IPS-18a (cell line): ENCODE measurements at regions not wholly inside any gene's neighbourhood (a gene's known extent, or its start where the extent isn't known, plus 50 kb on each side); places are given as distances from the start of the nearest gene placed in this dataset.

Source experiments
- H3K27ac ChIP-seq: one replicate; pipeline ENCODE4 v1.5.1; 2013; ENCODE audit warnings: low read length
- H3K27me3 ChIP-seq: one replicate; pipeline ENCODE4 v1.6.1; 2013; ENCODE audit warnings: mild to moderate bottlenecking, low read length; ENCODE audit not compliant: control insufficient read depth, insufficient read depth
- H3K36me3 ChIP-seq: one replicate; pipeline ENCODE4 v1.6.1; 2013; ENCODE audit warnings: low read depth, low read length; ENCODE audit not compliant: control insufficient read depth
- H3K4me1 ChIP-seq: one replicate; pipeline ENCODE4 v1.6.1; 2013; ENCODE audit warnings: low read depth, low read length; ENCODE audit not compliant: control insufficient read depth
- H3K4me3 ChIP-seq: one replicate; pipeline ENCODE4 v1.5.1; 2013; ENCODE audit warnings: low read length
- H3K9ac ChIP-seq: one replicate; pipeline ENCODE4 v1.6.1; 2013; ENCODE audit warnings: mild to moderate bottlenecking, low read length, moderate library complexity
- H3K9me3 ChIP-seq: one replicate; pipeline ENCODE4 v1.6.1; 2013; ENCODE audit warnings: low read depth, low read length; ENCODE audit not compliant: control insufficient read depth

DNA sequence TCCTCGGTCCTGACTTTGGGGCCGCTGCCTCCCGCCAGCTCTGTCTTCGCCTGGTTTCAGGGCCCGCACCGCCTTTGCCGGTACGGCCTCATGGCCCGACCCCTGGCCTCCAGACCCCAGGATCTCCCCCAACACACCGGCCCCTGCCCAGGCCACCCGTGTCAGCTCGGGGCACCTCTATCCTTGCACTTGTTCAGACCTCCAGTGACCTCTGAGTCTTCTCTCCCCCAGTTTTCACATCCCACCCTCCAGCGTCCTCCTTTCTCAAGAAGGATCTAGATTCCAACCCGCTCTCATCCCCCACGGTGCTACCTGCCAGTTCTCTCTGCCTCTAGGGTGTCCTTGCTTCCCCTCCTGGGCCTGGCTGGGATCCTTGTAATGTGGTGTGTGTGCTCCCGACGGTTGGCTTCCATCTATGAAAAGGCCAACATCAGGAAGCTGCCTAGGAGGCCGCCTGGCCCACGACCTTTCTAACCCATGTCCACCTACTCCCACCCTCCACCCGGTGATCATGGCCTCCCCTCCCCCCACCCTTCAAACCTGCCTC, 61.1 kb downstream of the SPATA31C2 start:
- peaks cover 29% of the 10 kb centered on the region for H3K27me3 ChIP-seq
- no peak overlapping the region for H3K9ac ChIP-seq
- H3K4me3 ChIP-seq: peak overlapping the region; percentile 80
- no peaks in the 10 kb centered on the region for H3K9me3 ChIP-seq
- peaks cover 13% of the 10 kb centered on the region for H3K4me1 ChIP-seq
- H3K27ac ChIP-seq: no peak overlapping the region
- no peaks in the 10 kb centered on the region for H3K36me3 ChIP-seq

DNA sequence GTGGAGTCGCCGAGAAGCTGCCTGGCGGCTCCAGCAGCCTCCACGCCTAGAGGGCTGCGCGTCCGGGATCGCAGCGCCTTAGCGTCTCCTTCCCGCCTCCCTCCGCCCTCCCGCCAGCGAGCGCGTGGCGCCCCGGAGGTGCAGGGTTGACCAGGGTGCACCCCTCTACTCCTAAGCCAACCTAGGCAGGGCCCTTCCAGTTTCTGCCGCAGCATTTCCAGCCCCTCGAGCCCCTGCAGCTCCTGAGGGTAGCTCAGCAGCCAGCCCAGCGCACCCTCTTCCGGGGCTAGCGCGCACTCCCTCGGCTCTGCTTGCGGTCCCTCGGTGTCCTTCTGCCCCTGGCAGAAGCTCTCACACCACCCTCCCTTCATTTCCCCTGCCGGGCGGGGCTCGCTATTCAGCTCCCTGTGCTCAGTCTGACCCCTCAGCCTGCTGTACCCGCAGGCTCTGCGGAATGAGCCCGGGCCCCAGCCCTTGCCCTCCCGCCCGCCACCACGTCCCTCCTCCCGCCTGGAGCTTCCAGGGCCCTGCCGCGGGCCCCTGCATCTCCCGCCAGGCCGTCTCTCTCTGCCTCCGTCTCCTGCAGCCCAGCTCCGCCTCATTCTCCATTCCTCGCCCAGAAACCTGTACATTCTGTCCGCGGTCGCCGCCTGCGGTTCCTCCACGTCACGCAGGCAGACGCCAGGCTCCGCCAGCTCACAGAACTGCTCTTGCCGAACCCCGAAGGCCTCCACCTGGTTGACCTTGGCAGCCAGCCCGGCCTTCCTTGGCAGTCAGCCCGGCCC, 61.8 kb downstream of the SPATA31C2 start:
- Histone ChIP-seq H3K9ac (peak overlapping the region; percentile 28), H3K9me3 (no peaks in the 10 kb centered on the region), H3K4me3 (peak overlapping the region; percentile 80), H3K27ac (no peak overlapping the region), H3K4me1 (peaks cover 13% of the 10 kb centered on the region), H3K27me3 (peaks cover 29% of the 10 kb centered on the region), H3K36me3 (no peaks in the 10 kb centered on the region)

DNA sequence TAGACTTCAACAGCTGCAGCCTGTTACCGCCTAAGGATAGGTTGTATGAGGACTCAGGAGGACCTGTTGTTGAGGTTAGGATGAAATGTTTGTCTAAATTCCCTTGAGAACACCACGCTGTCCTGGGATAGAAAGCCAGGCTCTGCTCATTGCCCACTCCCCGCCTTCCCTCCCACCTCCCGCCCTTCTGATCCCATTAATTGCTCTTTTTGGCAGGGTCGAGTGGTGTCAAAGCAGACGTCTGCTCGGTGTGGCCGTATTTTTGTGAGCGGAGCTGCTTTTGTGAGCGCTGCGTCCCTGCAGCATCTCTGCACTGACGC, 62.3 kb downstream of the SPATA31C2 start:
- Histone ChIP-seq H3K27me3 (peaks cover 29% of the 10 kb centered on the region), H3K36me3 (no peaks in the 10 kb centered on the region), H3K27ac (no peak overlapping the region), H3K9ac (peak overlapping the region; percentile 28), H3K4me3 (peak overlapping the region; percentile 80), H3K4me1 (peaks cover 13% of the 10 kb centered on the region), H3K9me3 (no peaks in the 10 kb centered on the region)

DNA sequence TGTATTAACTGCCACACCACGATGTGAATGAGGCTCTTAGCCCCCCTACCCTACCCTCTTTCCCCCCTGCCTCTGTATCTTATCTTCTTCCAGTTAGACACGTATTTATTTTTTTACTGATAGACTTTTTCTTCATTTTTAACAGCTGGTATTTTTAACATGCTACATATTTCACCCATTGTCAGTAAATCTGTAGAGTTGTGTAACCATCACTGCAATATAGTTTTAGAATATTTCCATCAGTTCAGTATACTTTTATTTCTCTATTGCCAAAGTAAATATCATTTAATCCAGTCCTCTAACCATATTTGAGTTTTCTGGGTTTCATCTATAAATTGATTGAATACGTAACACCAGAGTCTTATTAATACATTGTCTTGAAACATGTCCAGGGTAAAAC, 62.8 kb downstream of the SPATA31C2 start:
- H3K36me3 ChIP-seq: no peaks in the 10 kb centered on the region
- peak overlapping the region; percentile 80 for H3K4me3 ChIP-seq
- H3K4me1 ChIP-seq: peaks cover 18% of the 10 kb centered on the region
- H3K9me3 ChIP-seq: no peaks in the 10 kb centered on the region
- no peak overlapping the region for H3K27ac ChIP-seq
- no peak overlapping the region for H3K9ac ChIP-seq
- H3K27me3 ChIP-seq: peaks cover 29% of the 10 kb centered on the region

DNA sequence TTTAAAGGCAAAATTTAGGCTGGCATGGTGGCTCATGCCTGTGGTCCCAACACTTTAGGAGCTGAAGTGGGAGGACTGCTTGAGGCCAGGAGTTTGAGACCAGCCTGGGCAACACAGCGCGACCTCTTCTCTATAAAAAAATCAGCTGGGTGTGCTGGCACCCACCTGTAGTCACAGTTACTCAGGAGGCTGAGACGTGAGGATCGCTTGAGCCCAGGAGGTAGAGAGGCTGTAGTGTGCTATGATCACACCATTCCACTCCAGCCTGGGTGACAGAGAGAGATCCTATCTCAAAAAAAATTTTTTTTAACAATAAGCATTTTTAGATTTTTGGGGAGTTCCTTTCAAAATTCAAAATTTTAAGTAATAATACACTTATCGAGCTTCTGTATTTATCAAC, 63.3 kb downstream of the SPATA31C2 start:
- Histone ChIP-seq H3K4me1 (peaks cover 23% of the 10 kb centered on the region), H3K9ac (no peak overlapping the region), H3K36me3 (no peaks in the 10 kb centered on the region), H3K9me3 (no peaks in the 10 kb centered on the region), H3K27me3 (peaks cover 29% of the 10 kb centered on the region), H3K27ac (no peak overlapping the region), H3K4me3 (no peak overlapping the region)

DNA sequence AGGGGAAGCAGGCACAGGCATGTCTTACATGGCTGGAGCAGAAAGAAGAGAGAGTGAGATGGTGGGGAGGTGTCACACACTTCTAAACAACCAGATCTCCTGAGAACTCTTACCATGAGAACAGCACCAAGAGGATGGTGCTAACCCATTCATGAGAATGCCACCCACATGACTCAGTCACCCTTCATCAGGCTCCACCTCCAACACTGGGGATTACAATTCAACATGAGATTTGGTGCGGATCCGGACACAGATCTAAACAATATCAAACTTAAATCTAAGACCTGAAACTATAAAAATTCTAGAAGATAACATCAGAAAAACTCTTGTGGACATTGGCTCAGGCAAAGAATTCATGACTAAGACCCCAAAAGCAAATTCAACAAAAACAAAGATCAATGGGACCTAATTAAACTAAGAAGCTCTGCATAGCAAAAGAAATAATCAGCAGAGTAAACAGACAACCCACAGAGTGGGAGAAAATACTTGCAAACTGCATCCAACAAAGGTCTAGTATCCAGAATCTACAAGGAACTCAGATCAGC, 65.4 kb downstream of the SPATA31C2 start:
- H3K9ac ChIP-seq: no peak overlapping the region
- peaks cover 32% of the 10 kb centered on the region for H3K4me1 ChIP-seq
- no peaks in the 10 kb centered on the region for H3K36me3 ChIP-seq
- no peak overlapping the region for H3K27ac ChIP-seq
- H3K4me3 ChIP-seq: no peak overlapping the region
- no peaks in the 10 kb centered on the region for H3K9me3 ChIP-seq
- peaks cover 28% of the 10 kb centered on the region for H3K27me3 ChIP-seq

DNA sequence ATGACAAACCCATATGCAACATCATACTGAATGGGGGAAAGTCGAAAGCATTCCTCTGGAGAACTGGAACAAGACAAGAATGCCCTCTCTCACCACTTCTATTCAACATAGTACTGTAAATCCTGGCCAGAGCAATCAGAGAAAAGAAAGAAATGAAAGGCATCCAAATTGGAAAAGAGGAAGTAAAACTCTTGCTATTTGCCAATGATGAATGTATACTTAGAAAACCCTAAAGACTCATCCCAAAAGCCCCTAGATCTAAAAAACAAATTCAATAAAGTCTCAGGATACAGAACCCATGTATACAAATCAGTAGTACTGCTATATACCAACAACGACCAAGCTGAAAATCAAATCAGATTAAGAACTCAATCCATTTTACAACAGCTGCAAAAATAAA, 66.9 kb downstream of the SPATA31C2 start:
- H3K36me3 ChIP-seq: no peaks in the 10 kb centered on the region
- H3K9ac ChIP-seq: no peak overlapping the region
- peaks cover 25% of the 10 kb centered on the region for H3K4me1 ChIP-seq
- no peaks in the 10 kb centered on the region for H3K9me3 ChIP-seq
- H3K4me3 ChIP-seq: no peak overlapping the region
- no peak overlapping the region for H3K27ac ChIP-seq
- peaks cover 16% of the 10 kb centered on the region for H3K27me3 ChIP-seq

DNA sequence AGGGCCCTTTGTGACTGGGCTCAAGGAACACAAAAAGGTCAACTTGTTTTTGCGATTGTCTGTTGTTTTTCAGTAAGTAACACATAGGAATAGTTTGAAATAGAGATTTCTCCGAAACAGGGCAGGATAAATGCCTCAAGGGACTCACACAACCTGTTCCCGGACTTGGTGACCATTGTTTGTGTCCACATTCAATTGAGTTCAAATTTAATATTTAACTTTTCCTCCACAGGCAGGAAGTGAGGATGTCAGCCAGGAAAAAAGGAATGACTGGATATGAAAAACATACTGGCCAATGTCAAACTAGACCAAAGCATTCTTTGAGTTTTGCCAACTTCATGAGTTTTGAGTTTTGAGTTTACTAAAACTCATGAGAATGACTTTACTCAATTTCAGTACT, 72.7 kb downstream of the SPATA31C2 start:
- no peaks in the 10 kb centered on the region for H3K9me3 ChIP-seq
- peaks cover 16% of the 10 kb centered on the region for H3K4me1 ChIP-seq
- H3K4me3 ChIP-seq: no peak overlapping the region
- H3K27me3 ChIP-seq: no peaks in the 10 kb centered on the region
- H3K36me3 ChIP-seq: no peaks in the 10 kb centered on the region
- no peak overlapping the region for H3K9ac ChIP-seq
- H3K27ac ChIP-seq: no peak overlapping the region

DNA sequence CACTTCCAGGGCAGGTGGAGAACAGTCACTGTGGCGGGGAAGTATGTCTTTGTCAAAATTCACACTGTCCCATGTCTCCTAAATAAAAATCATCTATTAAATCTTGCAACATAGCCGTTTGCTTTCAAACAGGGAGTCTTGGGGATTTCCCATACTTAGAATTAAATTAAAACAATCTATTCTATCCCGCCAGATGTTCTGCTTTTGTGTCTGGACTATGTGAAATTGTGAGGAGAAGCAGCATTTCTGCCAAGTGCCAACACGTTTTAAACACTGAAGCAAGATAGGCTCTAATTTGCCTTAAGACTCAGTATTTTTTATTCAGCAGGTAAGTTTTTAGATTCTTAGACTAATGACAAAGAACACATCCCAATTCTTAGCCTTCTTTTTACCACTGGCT, 73.7 kb downstream of the SPATA31C2 start:
- peaks cover 5% of the 10 kb centered on the region for H3K4me1 ChIP-seq
- H3K27ac ChIP-seq: no peak overlapping the region
- H3K27me3 ChIP-seq: no peaks in the 10 kb centered on the region
- H3K9ac ChIP-seq: no peak overlapping the region
- H3K4me3 ChIP-seq: no peak overlapping the region
- no peaks in the 10 kb centered on the region for H3K9me3 ChIP-seq
- no peaks in the 10 kb centered on the region for H3K36me3 ChIP-seq

DNA sequence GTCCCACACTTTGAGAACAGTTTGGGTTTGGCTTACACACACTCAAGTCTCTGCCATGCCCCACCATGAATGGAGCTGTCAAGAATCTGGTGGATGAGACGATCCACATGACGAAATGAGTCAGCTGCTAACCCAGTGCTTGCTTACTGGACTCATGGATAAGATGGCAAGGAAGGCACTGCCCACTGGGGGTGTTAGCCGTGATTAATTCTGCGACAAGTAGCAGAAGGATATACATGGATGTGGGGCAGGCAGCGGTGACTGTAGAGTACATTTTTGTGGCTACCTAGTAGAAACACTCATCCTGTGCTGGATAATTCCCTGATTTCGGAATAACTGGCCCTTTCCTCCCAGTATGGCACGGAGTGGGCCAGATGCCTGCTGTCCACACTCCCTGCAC, 77.5 kb downstream of the SPATA31C2 start:
- Histone ChIP-seq H3K4me1 (no peaks in the 10 kb centered on the region), H3K9me3 (no peaks in the 10 kb centered on the region), H3K4me3 (no peak overlapping the region), H3K27me3 (no peaks in the 10 kb centered on the region), H3K36me3 (no peaks in the 10 kb centered on the region), H3K27ac (no peak overlapping the region), H3K9ac (no peak overlapping the region)

DNA sequence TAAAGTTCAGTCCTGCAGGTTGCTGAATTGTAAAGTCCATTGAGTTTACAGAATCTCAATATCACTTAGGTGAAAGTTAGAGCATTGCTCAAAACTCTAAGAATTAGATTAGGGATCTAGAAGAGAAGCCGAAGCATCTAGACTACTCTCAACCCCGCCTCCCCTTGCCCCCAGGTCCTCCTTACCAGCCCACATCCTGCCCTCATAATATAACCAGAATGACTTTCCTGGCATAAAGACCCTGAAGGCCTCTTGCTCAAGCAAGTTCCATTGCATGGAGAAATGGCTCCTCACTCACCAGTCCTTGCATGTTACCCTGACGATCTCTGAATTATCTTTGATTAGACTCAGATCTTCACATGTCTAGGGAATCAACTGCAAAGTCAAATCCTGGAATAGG, 78.8 kb downstream of the SPATA31C2 start:
- Histone ChIP-seq H3K27ac (no peak overlapping the region), H3K27me3 (no peaks in the 10 kb centered on the region), H3K9ac (no peak overlapping the region), H3K4me1 (no peaks in the 10 kb centered on the region), H3K9me3 (no peaks in the 10 kb centered on the region), H3K4me3 (no peak overlapping the region), H3K36me3 (no peaks in the 10 kb centered on the region)

DNA sequence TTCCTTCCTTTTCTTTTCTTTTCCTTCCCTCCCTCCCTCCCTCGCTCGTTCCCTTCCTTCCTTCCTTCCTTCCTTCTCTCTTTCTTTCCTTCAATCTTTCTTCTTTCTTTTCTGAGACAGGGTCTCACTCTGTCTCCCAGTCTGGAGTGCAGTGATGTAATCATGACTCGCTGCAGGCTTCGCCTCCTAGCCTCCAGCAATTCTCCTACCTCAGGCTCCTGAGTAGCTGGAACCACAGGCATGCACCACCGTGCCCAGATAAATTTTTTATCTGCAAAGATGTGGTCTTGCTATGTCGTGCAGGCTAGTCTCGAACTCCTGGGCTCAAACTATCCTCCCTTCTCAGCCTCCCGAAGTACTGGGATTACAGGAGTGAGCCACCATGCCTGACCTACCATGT, 81.4 kb downstream of the SPATA31C2 start:
- no peaks in the 10 kb centered on the region for H3K27me3 ChIP-seq
- H3K36me3 ChIP-seq: no peaks in the 10 kb centered on the region
- H3K4me1 ChIP-seq: no peaks in the 10 kb centered on the region
- no peak overlapping the region for H3K4me3 ChIP-seq
- no peaks in the 10 kb centered on the region for H3K9me3 ChIP-seq
- H3K9ac ChIP-seq: no peak overlapping the region
- H3K27ac ChIP-seq: no peak overlapping the region
